Stimulated activated CD4-positive, alpha-beta T cell treated with anti-CD3 and anti-CD28 coated beads, Interleukin-12 subunit alpha, Interleukin-12 subunit beta, amount 100 ng/mL, for 24 hours (primary cell): ENCODE measurements at regions not wholly inside any gene's neighbourhood (a gene's known extent, or its start where the extent isn't known, plus 50 kb on each side); places are given as distances from the start of the nearest gene placed in this dataset.
"Not testable (repeated sequence)": the region's sequence is repeated elsewhere in the genome, so short reads cannot be mapped to it uniquely, and the experiment has no call there.

Experiments used
- DNase-seq, 2 experiments: peaks; one replicate each; pipeline ENCODE4 v3.0.0-alpha.2; 2020; ENCODE audit warnings: low read depth in 2 of 2

DNA sequence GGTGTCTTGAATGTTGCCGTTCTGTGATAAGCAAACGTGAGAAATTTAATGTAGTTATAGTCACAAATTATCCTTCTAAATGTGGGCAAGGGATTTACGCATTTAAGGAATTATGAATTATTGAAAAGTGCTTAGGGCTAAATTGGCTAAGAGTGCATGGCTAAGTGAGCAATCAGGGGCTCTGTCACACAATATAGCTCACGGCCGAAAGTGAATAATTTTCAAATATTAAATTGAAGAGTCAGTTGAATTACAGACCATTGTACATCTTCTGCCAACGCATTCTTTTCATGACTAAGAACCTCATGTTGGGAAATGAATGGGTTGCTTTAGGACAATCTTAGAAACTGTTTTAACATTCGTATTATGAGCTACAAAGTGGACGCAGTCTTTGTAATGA is 1832.9 kb upstream of the LRRTM1 start:
- no peak for DNase-seq

DNA sequence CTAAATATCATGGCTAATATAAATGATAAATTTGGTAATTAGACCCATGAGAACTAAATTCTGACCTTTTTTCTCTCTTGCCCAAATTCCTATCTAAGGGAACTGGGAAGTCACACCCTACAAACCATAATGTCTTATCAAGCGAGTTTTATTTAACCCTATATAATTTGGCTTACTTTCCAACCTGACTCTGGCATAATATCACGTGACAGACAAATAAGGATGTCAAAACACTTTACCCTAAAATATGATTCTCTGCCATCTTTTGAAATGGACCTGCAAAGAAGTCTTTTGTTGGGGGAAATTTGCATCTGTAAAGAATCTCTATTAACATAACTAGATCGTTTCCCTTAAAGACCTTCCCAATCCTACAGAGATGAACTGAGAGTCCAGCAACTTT is 1823.5 kb upstream of the LRRTM1 start:
- DNase-seq, result no peak

DNA sequence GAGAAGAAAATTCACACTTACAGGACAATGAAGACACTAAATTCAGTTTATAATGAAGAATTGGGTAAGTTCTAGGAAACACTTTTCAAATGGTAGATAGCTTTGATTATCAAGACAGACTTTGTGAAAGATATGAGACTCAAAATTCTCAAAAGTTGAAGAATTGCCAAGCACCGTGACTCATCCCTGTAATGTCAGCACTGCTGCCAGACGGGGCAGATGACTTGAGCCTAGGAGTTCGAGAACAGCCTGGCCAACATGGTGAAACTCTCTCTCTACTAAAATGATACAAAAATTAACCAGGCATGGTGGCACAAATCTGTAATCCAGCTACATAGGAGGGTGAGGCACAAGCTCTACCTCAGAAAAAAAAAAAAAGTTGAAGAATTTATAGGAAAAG is 1820.1 kb upstream of the LRRTM1 start:
- no peak for DNase-seq

DNA sequence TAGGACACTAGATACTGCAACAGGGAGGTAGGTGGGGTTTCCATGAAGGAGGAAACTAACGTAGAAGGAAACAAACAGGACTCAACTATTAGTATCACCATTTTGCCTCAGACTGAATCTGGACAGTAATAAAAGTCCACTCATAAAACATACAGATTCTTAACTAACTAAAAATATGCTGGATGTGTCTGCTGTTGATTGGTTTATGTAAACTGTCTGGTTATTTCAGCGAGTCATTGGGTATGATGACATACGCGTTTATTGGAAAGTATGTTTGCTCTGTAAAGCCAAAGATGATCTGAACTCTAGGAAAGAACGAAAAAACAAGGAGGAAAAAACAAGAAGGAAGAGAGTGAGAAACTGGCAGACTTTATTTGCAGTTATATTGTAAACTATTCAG is 1816.1 kb upstream of the LRRTM1 start:
- DNase-seq, result no peak

DNA sequence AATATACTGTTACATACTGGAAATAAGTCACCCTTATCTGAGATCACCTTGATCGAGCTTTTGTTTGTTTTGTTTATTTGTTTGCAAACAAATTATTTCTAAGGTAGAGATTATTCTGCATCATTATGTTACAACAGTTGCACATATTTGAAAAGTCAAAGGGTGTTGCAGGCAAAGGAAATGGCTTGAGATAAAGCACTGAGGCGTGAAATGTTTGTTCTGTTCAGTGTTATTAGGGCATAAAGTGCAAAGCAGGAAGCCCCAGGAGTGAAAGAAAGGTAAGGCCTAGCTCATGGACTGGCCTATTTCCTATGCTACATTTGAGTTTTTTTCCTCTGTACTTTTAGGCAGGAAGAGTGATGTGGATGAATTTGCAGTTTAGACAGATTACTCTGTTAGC is 1815.6 kb upstream of the LRRTM1 start:
- no peak for DNase-seq

DNA sequence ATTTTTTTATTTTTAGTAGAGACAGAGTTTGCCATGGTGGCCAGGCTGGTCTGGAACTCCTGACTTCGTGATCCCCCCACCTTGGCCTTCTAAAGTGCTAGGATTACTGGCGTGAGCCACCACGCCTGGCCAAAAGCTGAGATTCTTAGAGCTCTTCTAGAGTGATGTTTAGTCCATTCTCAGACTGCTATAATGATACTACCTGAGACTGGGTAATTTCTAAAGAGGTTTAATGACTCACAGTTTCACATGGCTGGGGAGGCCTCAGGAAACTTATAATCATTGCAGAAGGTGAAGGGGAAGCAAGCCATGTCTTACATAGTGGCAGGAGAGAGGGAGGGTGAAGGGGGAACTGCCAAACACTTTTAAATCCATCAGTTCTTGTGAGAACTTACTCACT is 1804.9 kb upstream of the LRRTM1 start:
- no peak for DNase-seq

DNA sequence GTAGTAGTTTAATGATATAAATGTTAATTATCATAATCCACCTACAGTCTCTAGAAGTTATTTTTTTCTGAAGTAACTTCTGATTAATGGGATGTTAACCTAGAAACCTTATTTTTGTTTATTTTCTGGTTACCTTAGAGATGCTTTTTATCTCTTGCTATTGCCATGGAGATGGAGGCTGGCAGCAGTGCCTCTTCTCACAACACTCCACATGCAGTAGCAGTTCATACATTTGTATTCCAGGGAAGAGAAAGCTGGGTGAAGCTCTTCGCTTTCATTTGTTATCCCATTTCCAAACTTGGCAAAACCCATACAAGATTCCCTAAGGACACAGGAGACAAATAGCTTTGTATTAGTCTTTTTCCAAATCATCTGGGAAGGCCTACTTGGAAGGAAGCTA is 1794.1 kb upstream of the LRRTM1 start:
- DNase-seq, result no peak

DNA sequence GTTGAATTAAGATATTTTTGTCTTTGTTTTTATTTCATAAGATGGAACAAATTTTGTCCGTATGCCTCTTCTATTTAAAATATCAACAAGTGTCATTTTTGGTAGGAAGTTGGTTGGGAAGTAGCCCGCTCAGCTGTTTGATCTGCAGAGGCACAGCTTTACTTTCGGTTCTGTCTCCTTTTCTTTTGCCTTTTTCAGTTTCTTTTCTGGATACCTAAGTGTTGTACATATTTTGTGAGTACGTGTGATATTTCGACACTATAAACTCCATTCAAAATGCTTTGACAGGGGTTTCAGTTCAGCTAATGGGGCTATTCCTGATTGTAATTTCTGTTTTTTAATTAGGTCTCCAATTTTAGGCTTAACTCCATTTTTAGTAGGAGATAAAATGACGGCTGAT is 1785.0 kb upstream of the LRRTM1 start:
- DNase-seq, result no peak

DNA sequence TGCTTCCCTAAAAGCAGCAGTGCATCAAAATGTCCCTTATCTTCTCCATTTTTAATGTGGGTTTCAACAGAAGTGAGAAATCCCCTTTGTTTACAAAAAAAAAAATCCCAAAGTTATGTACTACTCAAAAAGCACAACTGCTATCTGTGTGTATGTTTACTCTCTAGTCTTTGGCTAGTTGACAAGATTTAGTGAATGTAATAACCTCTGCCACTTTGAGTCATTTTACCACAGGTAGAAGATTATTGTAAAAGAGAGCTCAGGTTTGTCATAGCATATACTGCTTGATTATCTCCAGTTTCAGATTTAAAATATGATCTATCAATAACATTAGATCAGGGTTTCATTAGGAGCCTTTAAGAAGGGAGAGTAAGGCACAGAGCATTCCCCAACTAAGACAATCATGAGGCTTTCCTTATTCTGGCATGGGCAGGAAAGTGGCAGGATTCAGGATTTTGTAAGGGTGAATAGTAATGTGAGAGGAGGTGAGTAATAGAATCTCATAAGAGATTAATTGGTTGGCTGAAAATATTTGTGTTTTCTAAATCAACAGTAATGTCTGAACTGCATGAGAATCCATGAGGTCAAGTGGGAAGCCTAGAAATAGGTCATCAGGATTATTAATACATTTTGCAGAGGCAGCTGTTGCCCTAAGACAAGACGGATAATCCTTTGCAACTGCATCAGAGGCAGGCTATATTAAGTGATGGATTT is 1780.3 kb upstream of the LRRTM1 start:
- no peak for DNase-seq

DNA sequence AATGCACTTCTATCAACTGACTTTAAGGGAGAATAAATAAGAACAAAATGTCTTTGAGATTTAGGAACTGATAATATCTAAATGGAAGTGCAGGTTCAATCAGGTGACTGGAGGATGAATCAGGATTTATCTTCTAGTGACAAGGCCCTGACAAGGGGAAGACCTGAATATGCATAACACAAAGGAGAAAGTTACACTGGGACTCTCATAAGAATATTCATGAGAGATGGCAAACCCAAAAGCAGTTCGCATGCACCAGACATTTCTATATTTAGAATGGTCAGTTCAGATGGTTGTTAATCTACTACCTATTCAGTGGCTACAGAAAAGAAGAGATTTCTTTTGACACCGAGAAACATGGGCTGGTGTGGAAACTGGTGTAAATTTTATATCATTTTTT is 1771.3 kb upstream of the LRRTM1 start:
- DNase-seq, result no peak

DNA sequence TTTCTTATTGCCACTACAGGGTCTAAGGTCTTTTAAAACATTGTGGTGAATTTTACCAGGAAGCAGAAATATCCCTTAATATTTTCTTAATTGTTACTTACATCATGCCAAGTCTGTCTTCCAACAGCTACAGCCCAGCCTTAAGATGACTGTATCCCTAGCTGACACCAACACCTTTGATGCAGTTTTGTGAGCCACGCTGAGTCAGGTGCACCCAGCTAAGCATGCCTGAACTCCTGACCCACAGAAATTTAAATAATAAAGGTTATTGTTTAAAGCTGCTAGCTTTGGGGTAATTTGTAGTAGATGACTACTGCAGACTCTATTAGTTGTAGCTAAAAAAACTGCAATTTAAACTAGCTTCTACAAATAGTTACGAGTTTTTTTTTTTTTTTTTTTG is 1757.9 kb upstream of the LRRTM1 start:
- DNase-seq, result no peak

DNA sequence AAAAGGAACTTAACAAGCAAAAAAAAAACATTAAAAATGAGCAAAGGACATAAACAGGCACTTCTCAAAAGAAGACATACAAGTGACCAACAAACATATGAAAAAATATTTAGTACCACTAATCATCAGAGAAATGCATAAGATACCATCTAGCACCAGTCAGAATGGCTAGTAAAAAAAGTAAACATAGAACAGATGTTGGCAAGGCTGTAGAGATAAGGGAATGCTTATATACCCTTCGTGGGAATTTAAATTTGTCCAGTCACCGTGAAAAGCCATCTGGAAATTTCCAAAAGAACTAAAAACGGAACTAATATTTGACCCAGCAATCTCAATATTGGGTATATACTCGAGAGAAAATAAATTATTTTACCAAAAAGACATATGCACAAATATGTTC is 1751.3 kb upstream of the LRRTM1 start:
- no peak for DNase-seq

DNA sequence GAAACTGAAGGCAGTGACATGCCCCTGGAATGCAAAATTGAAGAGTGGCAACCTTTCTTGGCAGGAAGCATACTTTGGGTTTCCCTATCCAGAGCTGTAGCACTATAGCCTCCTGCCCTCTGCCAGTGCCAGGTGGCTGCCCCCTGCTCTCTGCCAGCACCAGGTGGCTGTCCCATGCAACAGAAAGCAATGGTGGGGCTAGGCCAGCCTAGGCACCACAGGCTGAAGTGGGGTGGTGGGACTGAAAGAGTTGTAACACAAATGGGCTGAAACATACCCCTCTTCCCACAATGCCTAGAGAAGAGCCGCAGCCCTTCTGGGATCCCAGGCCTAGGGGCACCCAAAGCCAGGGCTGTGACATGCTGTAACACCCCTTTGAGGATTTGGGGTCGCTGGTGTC is 1739.3 kb upstream of the LRRTM1 start:
- DNase-seq, result no peak

DNA sequence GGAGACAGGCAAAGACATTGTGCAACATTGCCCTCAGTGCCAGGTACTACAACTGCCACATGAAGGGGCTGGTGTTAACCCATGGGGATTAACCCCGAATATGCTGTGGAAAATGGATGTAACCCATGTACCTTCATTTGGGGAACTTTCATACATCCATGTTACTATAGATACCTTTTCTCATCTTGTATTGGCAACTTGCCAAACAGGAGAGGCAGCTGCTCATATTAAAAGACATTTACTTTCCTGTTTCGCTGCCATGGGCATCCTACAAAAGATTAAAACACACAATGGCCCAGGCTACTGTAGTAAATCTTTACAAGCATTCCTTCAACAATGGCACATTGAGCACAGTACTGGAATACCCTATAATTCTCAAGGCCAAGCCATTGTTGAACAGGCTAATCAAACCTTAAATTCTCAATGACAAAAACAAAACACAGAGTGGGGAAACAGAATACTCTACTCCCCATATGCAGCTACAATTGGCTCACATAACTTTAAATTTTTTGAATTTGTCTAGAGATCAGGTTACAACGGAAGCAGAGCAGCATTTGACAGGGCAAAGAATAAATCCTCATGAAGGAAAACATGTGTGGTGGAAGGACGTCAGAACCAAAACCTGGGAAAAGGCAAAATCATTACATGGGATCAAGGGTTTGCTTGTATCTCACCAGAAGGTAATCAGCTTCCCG is 1723.5 kb upstream of the LRRTM1 start:
- no peak for DNase-seq

DNA sequence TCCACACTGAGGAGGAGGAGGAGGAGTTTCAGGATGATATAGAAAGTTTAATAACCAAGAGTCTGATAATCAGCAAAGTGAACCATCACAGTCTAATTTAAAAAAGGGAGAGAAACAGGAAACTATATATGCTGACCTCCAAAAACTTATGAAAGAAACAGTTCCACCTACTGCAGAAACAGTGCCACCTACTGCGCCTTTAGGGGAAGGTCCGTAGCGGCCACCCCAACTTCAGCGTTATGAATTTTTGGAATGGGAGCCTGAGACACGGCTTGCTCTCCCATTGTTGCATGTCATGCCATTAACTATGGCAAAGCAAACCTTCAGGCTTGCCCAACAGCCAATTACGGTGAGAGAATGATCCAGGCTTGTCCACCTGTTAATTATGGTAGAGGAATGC is 1719.2 kb upstream of the LRRTM1 start:
- DNase-seq, result no peak

DNA sequence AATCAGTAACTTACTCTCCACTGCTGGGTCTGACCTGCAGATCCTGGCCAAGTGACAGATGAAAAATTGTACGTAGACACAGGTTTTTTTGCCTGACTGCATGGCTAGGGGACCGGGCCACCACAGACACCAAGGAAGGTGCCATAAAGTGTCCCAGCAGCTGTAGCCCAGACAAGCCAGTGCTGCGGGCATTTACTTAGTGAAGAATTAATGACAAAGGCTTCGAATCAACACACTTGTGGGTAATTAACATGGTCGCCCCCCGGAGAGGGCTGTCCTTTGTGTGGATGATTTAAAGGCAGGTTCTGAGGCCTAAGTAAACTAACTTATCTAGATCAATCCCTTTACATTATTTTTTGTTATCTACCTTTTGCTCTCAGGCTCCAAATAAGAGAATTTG is 1709.1 kb upstream of the LRRTM1 start:
- no peak for DNase-seq

DNA sequence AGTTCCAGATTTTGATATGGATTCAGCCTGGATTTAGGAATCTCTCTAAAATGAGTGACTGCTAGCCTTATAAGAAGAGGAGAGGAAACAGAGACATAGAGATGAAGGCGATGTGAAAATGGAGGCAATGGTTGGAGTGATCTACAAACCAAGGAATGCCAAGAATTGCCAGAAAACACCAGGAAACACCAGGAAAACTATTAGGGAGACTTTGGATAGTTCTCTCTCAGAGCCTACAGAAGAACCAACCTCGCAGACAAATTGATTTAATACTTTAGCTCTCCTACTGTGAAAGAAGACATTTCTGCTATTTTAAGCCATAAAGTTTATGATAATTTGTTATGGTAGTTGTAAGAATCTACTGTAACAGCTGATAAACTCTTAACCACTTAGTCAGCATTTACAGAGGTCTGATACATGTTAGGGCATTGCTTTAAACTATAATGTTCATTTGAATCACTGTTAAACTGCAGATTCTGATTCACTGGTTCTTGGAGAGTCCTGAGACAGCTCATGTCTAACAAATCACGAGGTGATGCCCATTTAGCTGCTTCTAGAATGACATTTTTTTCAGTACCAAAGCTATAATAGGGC is 1702.6 kb upstream of the LRRTM1 start:
- DNase-seq, result no peak

DNA sequence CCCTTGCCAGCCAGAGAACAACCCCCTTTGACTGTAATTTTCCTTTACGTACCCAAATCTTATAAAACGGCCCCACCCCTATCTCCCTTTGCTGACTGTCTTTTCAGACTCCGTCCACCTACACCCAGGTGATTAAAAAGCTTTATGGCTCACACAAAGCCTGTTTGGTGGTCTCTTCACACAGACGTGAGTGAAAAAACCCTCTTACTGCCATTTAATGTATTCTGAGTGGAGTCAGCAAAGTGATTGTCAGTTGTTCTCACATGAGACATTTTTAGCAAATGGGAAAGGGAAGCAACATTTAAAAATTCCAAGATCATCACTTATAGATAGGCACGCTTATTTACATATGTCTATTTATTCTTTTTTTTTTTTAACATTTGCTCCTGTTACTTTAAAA is 1701.3 kb upstream of the LRRTM1 start:
- not testable (repeated sequence) for DNase-seq

DNA sequence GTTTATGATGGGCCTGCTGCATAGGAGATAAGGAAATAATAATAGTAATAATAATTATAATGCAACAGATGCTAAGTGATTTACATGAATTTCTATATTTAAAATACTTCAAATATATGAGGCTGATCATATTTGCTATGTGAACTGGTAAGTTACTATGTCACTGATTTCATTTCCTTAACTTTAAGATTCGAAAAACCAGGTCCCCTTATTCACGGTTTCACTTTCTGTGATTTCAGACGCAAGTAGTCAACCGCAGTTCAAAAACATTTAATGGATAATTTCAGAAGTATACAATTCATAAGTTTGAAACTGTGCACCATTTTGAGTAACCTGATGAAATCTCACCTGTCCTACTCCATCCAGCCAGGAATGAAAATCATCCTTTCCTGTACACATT is 1697.1 kb upstream of the LRRTM1 start:
- DNase-seq, result no peak

DNA sequence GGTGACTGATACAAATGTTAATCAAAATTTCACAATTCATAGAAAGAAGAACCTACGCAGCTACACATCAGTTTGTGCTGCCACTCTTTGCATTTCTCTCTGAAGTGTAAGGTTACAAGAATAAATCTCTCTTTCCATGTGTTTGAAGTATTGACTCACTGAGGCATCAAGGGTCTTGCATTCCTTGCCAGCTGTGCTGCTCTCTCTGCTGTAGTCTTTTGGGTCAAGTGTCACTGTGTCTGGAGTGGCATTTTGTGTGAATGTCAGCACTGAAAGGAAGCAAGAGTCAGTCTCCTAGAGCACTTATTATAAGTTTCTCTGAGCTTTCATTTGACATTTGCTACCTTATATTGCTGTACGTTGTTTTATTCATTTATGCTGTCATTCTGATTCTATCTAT is 1696.1 kb upstream of the LRRTM1 start:
- DNase-seq, result no peak

DNA sequence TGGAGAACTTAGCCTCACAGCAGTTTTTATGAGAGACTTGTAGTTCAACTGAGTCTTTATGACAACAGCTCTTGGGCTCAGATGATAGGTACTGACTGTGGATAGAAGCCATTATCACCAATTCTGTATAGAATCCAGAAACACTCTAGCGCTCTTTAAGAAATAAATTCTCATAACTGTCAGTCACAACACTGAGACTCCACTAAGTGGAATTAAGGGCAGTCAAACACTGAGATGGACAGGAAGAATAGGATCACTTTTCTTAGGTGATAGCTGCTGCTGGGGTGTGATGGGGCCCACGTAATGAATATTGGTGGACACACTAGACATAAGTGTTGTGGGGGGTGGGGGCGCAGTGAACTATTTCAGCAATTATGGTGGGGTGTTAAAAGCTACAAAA is 1691.8 kb upstream of the LRRTM1 start:
- DNase-seq, result no peak

DNA sequence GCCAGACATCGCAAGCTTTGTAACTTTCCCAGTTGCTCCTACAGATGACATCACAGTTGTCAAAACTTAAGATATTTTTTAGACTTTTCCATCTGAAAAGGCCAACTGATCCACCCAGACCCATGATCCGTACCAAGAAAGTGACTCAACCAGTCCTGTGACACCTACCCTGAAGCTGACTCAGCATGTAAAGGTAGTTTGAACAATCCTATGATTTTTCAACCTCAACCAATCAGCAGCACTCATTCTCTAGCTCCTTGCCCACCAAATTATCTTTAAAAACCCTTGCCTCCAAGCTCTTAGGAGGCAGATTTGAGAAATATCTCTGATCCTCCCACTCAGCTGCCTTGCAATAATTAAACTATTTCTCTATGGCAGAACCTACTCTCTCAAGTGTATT is 1686.7 kb upstream of the LRRTM1 start:
- no peak for DNase-seq

DNA sequence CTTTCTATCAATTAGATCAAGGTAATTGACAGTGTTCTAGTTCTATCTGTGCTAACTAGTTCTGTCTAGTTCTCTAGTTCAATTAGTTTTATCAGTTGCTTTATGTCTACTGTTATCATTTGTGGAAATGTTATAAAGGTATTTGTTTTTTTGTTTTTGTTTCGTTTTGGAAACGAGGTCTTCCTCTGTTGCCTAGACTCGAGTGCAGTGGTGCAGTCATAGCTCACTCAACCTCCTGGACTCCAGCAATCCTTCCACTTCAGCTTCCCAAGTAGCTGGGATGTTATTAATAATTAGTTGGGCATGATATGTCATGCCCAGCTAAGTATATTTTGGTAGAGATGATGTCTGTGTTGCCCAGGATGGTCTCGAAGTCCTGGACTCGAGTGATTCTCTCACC is 1682.8 kb upstream of the LRRTM1 start:
- no peak for DNase-seq
